SH-SY5Y (cell line): ENCODE measurements at regions not wholly inside any gene's neighbourhood (a gene's known extent, or its start where the extent isn't known, plus 50 kb on each side); places are given as distances from the start of the nearest gene placed in this dataset.

Experiments used
- GATA2 ChIP-seq: IDR thresholded peaks from 2 replicates; pipeline ENCODE4 v1.6.1; 2011; ENCODE audit warnings: mild to moderate bottlenecking, low read depth, low read length
- GATA3 ChIP-seq: IDR thresholded peaks from 2 replicates; pipeline ENCODE4 v1.6.1; 2011; ENCODE audit warnings: low read depth, mild to moderate bottlenecking, low read length, moderate library complexity

DNA sequence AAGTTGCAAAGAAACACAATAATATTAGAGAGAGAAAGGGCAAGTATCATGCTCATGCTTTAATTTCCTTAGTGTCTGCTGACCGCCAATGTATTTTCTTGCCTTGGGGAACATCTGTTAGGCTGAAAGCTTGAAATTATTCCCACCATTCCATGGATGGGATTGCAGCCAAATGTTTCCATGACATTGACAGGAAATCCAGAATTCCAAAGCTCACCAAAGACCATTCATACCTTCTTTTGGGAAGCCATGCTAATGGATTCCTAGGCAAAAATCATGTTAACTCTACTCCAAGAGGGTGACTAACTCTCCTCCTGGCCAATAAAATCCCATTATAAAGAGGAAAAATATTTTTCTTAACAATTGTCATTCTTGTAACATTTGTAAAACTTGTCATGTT is 661.4 kb upstream of the FAT3 start:
- TF ChIP-seq GATA2 (no peak), GATA3 (no peak)
